H9 (cell line): ENCODE measurements at regions not wholly inside any gene's neighbourhood (a gene's known extent, or its start where the extent isn't known, plus 50 kb on each side); places are given as distances from the start of the nearest gene placed in this dataset.

Source experiments
- DNase-seq: peaks from one replicate; pipeline ENCODE4 v3.0.0-alpha.2; 2017
- H2AFZ ChIP-seq: one replicate; pipeline ENCODE4 v1.6.1; 2013; ENCODE audit warnings: mild to moderate bottlenecking, low read length, control low read depth, moderate library complexity
- H2AK5ac ChIP-seq: 2 replicates; pipeline ENCODE4 v1.6.1; 2013; ENCODE audit warnings: low read length, control low read depth, mixed read lengths; ENCODE audit not compliant: insufficient read length
- H2BK120ac ChIP-seq: one replicate; pipeline ENCODE4 v1.6.1; 2013; ENCODE audit warnings: low read depth, mild to moderate bottlenecking, low read length, control low read depth, inconsistent platforms; ENCODE audit not compliant: poor library complexity, severe bottlenecking
- H2BK12ac ChIP-seq: 2 replicates; pipeline ENCODE4 v1.6.1; 2013; ENCODE audit warnings: low read length, control low read depth, mixed read lengths, low read depth; ENCODE audit not compliant: insufficient read length
- H2BK15ac ChIP-seq: 2 replicates; pipeline ENCODE4 v1.6.1; 2013; ENCODE audit warnings: low read depth, low read length, control low read depth
- H2BK20ac ChIP-seq: one replicate; pipeline ENCODE4 v1.6.1; 2013; ENCODE audit warnings: low read depth, mild to moderate bottlenecking, low read length, control low read depth, inconsistent platforms; ENCODE audit not compliant: poor library complexity, severe bottlenecking
- H2BK5ac ChIP-seq: 2 replicates; pipeline ENCODE4 v1.6.1; 2013; ENCODE audit warnings: low read length, control low read depth, mixed read lengths; ENCODE audit not compliant: insufficient read length
- H3K14ac ChIP-seq: 2 replicates; pipeline ENCODE4 v1.6.1; 2013; ENCODE audit warnings: low read length, control low read depth; ENCODE audit not compliant: insufficient read depth
- H3K18ac ChIP-seq: 2 replicates; pipeline ENCODE4 v1.6.1; 2013; ENCODE audit warnings: low read depth, mild to moderate bottlenecking, mixed read lengths, low read length, control low read depth; ENCODE audit not compliant: insufficient read length
- H3K23ac ChIP-seq: 2 replicates; pipeline ENCODE4 v1.6.1; 2013; ENCODE audit warnings: low read length, control low read depth, mixed read lengths, low read depth; ENCODE audit not compliant: insufficient read length
- H3K23me2 ChIP-seq: 2 replicates; pipeline ENCODE4 v1.6.1; 2013; ENCODE audit warnings: low read depth, mild to moderate bottlenecking, mixed read lengths, low read length, control low read depth; ENCODE audit not compliant: insufficient read length, poor library complexity, severe bottlenecking
- H3K27ac ChIP-seq: 2 replicates; pipeline ENCODE4 v1.5.1; 2013; ENCODE audit warnings: low read length, control low read depth, mixed read lengths, low read depth; ENCODE audit not compliant: insufficient read length
- H3K27me3 ChIP-seq: 2 replicates; pipeline ENCODE4 v1.6.1; 2013; ENCODE audit warnings: low read length, control low read depth, inconsistent platforms; ENCODE audit not compliant: insufficient read depth
- H3K4ac ChIP-seq: 2 replicates; pipeline ENCODE4 v1.6.1; 2013; ENCODE audit warnings: low read depth, mild to moderate bottlenecking, control low read depth, inconsistent platforms, low read length, moderate library complexity
- H3K4me1 ChIP-seq: 2 replicates; pipeline ENCODE4 v1.6.1; 2013; ENCODE audit warnings: low read length, control low read depth, inconsistent platforms; ENCODE audit not compliant: insufficient read depth
- H3K4me2 ChIP-seq: 2 replicates; pipeline ENCODE4 v1.6.1; 2013; ENCODE audit warnings: low read length, control low read depth, mixed read lengths; ENCODE audit not compliant: insufficient read length, insufficient read depth
- H3K56ac ChIP-seq: 2 replicates; pipeline ENCODE4 v1.6.1; 2013; ENCODE audit warnings: low read depth, mild to moderate bottlenecking, mixed read lengths, low read length, control low read depth; ENCODE audit not compliant: insufficient read length
- H3K79me1 ChIP-seq: 2 replicates; pipeline ENCODE4 v1.6.1; 2013; ENCODE audit warnings: low read depth, mild to moderate bottlenecking, moderate library complexity, low read length, control low read depth, inconsistent platforms; ENCODE audit not compliant: insufficient read depth, poor library complexity, severe bottlenecking
- H3K79me2 ChIP-seq: 2 replicates; pipeline ENCODE4 v1.6.1; 2013; ENCODE audit warnings: low read length, control low read depth, inconsistent platforms; ENCODE audit not compliant: insufficient read depth
- H3K9ac ChIP-seq: 2 replicates; pipeline ENCODE4 v1.6.1; 2013; ENCODE audit warnings: low read length, control low read depth, mixed read lengths; ENCODE audit not compliant: insufficient read length; ENCODE audit errors: extremely low read depth
- H3K9me3 ChIP-seq: one replicate; pipeline ENCODE4 v1.6.1; 2013; ENCODE audit warnings: low read depth, low read length, inconsistent platforms; ENCODE audit not compliant: control insufficient read depth
- H3T11ph ChIP-seq: one replicate; pipeline ENCODE4 v1.6.1; 2013; ENCODE audit warnings: mild to moderate bottlenecking, low read length, control low read depth, inconsistent platforms
- H4K20me1 ChIP-seq: one replicate; pipeline ENCODE4 v1.6.1; 2013; ENCODE audit not compliant: control insufficient read depth, insufficient read length, insufficient read depth
- H4K5ac ChIP-seq: 2 replicates; pipeline ENCODE4 v1.6.1; 2013; ENCODE audit warnings: low read depth, mild to moderate bottlenecking, mixed read lengths, low read length, control low read depth; ENCODE audit not compliant: insufficient read length
- H4K8ac ChIP-seq: replicated peaks from 2 replicates; pipeline ENCODE4 v1.6.1; 2013; ENCODE audit warnings: low read length, control low read depth, mixed read lengths, low read depth; ENCODE audit not compliant: insufficient read length
- H4K91ac ChIP-seq: 2 replicates; pipeline ENCODE4 v1.6.1; 2013; ENCODE audit warnings: low read depth, mild to moderate bottlenecking, moderate library complexity, mixed read lengths, low read length, control low read depth; ENCODE audit not compliant: insufficient read length
- H3K27ac Mint-ChIP-seq, 3 experiments: 2 replicates in 2 of 3; 3 replicates in 1 of 3; pipeline ENCODE4 v1.8.0; 2020 to 2021; ENCODE audit warnings: mixed read lengths in 3 of 3, mild to moderate bottlenecking in 1 of 3, moderate library complexity in 1 of 3
- H3K27me3 Mint-ChIP-seq: 2 replicates; pipeline ENCODE4 v1.8.0; 2021; ENCODE audit warnings: low read depth, mild to moderate bottlenecking, moderate library complexity, mixed read lengths
- H3K36me3 Mint-ChIP-seq, 3 experiments: 2 replicates in 2 of 3; 3 replicates in 1 of 3; pipeline ENCODE4 v1.8.0; 2020 to 2021; ENCODE audit warnings: low read depth in 3 of 3, mixed read lengths in 3 of 3; ENCODE audit not compliant: insufficient read depth in 1 of 3
- H3K4me1 Mint-ChIP-seq, 2 experiments: 2 replicates each; pipeline ENCODE4 v1.8.0; 2020; ENCODE audit warnings: mixed read lengths in 2 of 2
- H3K4me3 Mint-ChIP-seq, 2 experiments: 2 replicates in 1 of 2; 3 replicates in 1 of 2; pipeline ENCODE4 v1.8.0; 2020 to 2021; ENCODE audit warnings: mild to moderate bottlenecking in 2 of 2, mixed read lengths in 2 of 2, moderate library complexity in 1 of 2
- H3K9me3 Mint-ChIP-seq, 2 experiments: 2 replicates in 1 of 2; 3 replicates in 1 of 2; pipeline ENCODE4 v1.8.0; 2020; ENCODE audit warnings: mild to moderate bottlenecking in 2 of 2, mixed read lengths in 2 of 2, moderate library complexity in 1 of 2
- WGBS: extraction: QIAGEN DNeasy Blood & Tissue Kit; methylation state at CpG from one replicate; pipeline ENCODE4 v1.1.7; 2013; ENCODE audit warnings: missing lambda C conversion rate, low lambda C conversion rate, mixed read lengths; ENCODE audit not compliant: insufficient read length; ENCODE audit errors: extremely low coverage; 5-methylcytosine and 5-hydroxymethylcytosine counted together
- TF ChIP-seq, protein P1 (sequence below): fragments of 200-600 bp; sonication (generic); conservative IDR thresholded peaks from 3 replicates; pipeline ENCODE4 v1.8.0; 2021; ENCODE audit warnings: antibody characterized with exemption, mild to moderate bottlenecking

DNA sequence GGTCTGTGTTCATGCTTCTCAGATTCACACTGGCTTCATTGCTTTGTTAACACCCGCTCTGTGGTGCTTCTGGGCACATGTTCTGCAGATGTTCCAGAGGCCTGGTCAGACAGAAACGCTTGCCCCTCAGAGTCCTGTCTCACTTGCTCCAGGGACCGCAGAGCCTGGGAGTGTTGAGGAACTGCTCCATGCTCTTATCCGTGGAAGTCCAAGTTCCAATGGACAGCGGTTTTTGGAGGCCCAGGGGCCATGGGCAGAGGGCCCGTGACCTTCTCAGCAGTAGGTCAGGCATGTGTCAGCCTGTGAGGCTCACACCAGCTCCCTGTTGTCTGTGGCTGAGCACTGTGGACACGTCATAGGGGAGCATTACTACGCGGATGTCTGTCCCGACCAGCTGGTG lies 364.7 kb upstream of the IRX1 start:
- Histone ChIP-seq H3K14ac (no peak overlapping the region; the same call in 1 of the 2 replicates), H3K4me1 (no peaks in the 10 kb centered on the region), H4K8ac (no peak overlapping the region), H3K4me2 (no peak overlapping the region), H2AK5ac (no peak overlapping the region), H3K27ac (no peak overlapping the region), H3K23ac (no peak overlapping the region), H4K20me1 (no peaks in the 10 kb centered on the region), H2BK12ac (no peak overlapping the region), H3K4ac (no peak overlapping the region), H2BK120ac (no peak overlapping the region), H2BK20ac (no peak overlapping the region), H3K23me2 (no peaks in the 10 kb centered on the region), H4K91ac (no peak overlapping the region), H3K18ac (no peak overlapping the region), H2AFZ (no peak overlapping the region), H3K27me3 (no peaks in the 10 kb centered on the region), H3K79me2 (no peaks in the 10 kb centered on the region), H3K56ac (no peak overlapping the region), H4K5ac (no peak overlapping the region), H3K9ac (no peak overlapping the region), H2BK15ac (no peak overlapping the region), H3K9me3 (no peaks in the 10 kb centered on the region), H2BK5ac (no peak overlapping the region), H3T11ph (no peak overlapping the region), H3K79me1 (no peaks in the 10 kb centered on the region)
- H3K9me3 Mint-ChIP-seq, result peaks cover 5 to 11% of the 10 kb centered on the region in 2 experiments
- no peak for DNase-seq
- peaks cover 10% of the 10 kb centered on the region in 2 experiments for H3K4me1 Mint-ChIP-seq
- no peak overlapping the region for H3K27ac Mint-ChIP-seq
- H3K36me3 Mint-ChIP-seq, result peaks cover 2 to 6% (median 3%) of the 10 kb centered on the region in 3 experiments; a peak in 4 of 7 replicates
- no CpG with 5 or more reads among the region's 10 CpGs for WGBS
- TF ChIP-seq, protein P1, sequence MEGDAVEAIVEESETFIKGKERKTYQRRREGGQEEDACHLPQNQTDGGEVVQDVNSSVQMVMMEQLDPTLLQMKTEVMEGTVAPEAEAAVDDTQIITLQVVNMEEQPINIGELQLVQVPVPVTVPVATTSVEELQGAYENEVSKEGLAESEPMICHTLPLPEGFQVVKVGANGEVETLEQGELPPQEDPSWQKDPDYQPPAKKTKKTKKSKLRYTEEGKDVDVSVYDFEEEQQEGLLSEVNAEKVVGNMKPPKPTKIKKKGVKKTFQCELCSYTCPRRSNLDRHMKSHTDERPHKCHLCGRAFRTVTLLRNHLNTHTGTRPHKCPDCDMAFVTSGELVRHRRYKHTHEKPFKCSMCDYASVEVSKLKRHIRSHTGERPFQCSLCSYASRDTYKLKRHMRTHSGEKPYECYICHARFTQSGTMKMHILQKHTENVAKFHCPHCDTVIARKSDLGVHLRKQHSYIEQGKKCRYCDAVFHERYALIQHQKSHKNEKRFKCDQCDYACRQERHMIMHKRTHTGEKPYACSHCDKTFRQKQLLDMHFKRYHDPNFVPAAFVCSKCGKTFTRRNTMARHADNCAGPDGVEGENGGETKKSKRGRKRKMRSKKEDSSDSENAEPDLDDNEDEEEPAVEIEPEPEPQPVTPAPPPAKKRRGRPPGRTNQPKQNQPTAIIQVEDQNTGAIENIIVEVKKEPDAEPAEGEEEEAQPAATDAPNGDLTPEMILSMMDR, result no peak
- no peaks in the 10 kb centered on the region for H3K27me3 Mint-ChIP-seq
- no peak overlapping the region for H3K4me3 Mint-ChIP-seq
